GM18508 (cell line): ENCODE measurements at regions not wholly inside any gene's neighbourhood (a gene's known extent, or its start where the extent isn't known, plus 50 kb on each side); places are given as distances from the start of the nearest gene placed in this dataset.
"Not testable (repeated sequence)": the region's sequence is repeated elsewhere in the genome, so short reads cannot be mapped to it uniquely, and the experiment has no call there.

Experiments used
- ATAC-seq: cut with Tn5 transposase; IDR thresholded peaks from one replicate; pipeline ENCODE4 v1.9.1; 2021; ENCODE audit warnings: moderate number of reproducible peaks; ENCODE audit not compliant: insufficient read depth, unreplicated experiment

DNA sequence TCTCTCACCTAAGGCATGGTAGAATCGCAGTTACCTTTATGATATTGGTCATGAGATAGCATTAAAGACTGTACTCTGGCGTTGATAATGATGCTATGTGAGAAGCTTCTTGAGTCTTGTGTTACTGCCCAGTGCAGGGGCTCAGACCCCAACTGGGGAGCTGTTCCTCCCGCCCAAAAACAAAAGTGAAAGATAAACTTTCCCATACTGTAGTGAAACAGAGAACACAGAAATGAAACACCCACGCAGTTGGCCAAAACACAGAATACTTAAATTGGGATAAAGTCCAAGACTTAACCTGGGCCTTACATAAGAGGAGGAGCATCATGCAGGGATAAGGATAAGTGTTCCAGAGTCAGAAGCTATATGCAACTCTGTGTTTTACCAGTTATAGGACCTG lies 130.6 kb downstream of the HHIPL2 start:
- ATAC-seq = no peak

DNA sequence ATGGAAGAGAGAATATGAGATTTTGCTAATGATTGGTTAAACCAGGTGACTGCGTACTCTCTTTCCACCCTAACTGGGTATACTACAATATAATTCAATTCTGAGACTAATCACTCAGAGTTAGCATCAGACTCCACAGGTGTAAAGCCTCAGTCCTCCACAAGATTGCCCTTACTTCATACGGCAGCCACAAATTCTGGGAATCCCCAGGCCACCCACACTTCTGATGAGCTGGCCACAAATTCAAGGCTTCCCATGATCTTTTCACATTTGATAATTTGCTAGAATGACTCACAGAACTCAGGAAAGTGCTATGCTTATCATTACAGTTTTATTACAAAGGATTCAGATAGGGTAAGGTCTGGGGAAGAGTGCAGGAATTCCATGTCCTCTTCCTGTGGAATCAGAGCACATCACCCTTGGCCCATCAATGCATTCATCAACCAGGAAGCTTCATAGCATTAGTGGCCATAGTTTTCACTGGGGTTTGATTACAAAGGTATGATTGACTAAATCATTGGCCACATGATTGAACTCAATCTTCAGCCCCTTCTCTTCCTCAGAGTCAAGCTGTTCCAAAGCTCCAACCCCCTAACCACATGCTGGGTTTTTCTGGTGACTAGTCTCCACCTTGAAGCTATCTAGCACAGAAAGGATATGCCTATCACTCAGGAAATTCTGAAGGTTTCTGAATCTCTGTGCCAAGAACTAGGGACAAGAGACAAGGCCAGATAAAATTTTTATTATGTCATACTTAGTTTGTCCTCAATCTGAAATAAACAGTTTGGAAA lies 131.7 kb downstream of the HHIPL2 start:
- no peak for ATAC-seq

DNA sequence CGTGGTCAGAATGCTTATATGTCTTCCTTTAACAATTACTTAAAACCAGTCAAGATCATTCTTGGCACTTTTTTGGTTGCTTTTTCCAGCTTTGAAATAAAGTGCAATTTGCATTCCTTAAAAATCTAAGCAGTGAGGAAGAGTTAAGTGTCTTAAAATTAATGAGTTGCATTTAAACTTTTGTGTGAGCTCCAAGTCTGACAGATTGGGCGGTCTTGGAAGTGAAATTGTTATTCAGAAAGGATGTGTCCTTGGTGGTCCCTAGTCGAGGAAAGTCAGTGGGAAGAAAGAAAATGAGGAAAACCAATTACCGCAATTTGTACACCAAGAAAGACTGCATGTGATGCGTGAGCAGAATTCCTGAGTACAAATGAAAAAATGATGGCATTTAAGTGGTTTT lies 132.5 kb downstream of the HHIPL2 start:
- ATAC-seq = no peak

DNA sequence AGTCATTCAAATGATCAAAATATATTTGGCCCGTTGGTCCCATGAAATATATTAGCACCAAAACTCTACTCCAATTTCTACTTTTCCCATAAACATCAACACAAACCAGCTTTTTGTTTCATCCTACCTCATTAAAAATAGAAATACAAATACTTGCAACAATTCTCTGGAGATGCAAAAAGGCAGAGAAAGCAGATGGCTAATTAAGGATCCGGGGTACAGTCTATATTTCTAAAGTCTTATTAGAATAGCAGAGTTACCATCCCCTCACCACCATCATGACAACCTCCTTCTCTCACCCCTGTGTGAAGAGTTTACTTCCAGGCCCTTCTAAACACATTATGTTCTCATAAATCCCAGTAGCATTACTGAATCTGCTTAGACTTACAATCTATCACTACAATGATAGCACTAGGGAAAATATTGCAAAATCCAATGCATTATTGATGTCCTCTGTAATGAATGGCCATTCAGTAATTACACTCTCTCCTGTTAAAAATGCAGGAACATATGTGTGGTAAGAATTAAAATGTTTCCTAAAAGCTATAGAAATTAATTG lies 133.8 kb downstream of the HHIPL2 start:
- no peak for ATAC-seq

DNA sequence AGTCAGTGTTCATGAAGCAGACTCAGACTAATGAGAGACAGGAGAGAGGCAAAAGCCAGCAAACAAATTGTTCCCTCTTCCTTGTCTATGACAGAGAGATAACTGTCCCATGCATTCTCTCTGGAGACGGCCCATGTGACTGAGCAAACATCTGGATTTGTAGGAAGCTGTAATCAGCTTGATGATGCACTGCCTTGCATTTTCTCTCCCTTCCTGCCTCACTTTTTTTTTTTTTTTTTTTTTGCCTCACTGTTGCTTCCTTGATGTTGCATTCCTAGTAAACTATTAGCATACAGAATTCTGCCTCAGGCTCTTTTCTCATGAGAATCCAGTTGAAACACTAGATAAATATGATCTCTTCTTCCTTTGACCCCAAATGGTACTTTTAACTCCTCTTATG lies 134.5 kb downstream of the HHIPL2 start:
- no peak for ATAC-seq

DNA sequence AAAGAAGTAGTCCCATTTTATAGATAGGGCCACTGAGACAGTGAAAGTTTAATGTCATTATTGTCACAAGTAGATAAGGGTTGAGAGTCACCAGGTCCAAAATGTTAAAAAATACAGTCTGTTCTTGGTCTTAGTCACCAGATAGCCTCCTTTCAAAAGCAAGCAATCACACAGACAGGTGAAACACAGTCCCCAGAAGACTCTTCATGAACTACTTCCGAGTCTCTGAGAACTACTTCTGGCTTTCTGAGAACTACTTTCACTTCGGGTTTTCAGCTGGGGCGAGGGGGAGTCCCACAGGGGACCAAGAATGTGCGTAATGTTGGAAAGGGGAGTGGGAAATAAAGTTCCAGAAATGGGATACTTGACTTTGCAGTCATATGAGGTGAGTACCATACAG lies 143.2 kb downstream of the HHIPL2 start:
- ATAC-seq = peak; percentile 83

DNA sequence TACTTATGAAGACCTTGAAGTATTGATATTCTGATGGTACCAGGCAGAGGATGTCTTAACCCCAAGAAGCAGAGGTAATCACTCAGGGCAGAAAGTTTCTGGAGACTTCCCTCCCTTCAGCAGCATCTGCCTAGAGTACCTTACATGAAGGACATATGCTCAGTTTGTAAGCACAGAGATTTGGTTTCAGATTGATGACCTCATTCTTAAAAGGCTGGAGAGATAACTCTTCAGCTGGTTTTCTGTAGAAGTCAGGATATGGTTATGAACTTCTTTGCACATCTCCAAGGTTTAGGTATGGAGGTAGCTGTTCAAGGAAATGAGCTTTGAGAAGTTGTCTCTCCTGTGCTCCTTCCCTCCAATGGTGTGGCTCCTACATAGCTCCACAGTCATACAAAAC lies 148.7 kb downstream of the HHIPL2 start:
- ATAC-seq = no peak

DNA sequence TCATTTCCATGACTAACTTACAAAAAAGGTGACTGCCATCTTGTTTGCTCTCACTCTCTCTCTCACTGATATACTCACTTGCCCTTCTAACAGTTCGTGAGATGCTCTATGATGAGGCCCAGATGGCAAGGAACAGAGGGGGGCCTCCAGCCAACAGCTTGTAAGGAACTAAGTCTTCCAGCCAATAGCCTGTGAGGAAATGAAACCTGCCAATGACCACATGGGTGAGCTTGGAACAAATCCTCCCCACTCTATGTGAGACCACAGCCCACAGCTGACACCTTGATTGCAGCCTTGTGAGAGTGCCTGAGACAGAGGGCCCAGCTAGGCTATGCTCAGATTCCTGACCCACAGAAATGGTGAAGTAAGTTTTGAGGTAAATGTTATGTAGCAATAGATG lies 153.7 kb downstream of the HHIPL2 start:
- ATAC-seq = no peak

DNA sequence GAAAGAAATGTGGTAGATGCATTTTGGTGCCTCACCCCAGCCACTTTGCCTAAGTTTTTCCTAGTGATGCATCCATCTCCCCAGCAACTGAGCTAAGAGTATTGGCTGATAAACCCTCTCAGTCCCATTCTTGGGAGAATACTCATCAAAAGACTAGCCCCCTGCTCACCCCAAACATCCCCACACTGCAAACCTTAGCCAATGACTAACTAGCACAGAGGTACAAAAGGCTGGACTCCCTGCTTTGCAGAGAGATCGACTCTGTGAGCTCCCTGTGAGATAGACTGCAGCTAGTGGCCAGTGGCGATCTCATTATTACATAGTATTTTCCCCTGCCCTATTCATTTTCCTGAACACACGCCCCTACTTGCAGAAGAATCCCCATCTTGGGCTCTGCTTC lies 155.3 kb downstream of the HHIPL2 start:
- ATAC-seq = no peak

DNA sequence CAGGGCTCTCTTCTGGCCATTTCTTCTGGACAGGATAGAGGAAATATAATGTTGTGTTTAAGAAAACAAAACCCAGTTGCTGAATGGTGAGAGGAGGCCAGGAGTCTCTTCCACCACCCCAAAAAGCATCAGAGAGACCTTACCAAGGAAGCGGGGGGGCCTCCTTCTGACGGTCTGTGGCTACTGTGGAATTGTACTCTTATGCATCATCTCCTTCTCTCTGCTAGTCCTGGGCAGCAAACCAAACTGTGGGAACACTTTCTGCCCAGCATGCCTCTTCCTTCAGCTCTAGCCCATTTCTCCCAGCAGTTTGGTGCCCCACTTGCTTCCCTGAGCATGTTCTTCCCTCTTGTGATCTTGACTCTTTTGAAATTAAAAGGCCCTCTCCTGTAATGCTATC lies 157.7 kb downstream of the HHIPL2 start:
- ATAC-seq = no peak

DNA sequence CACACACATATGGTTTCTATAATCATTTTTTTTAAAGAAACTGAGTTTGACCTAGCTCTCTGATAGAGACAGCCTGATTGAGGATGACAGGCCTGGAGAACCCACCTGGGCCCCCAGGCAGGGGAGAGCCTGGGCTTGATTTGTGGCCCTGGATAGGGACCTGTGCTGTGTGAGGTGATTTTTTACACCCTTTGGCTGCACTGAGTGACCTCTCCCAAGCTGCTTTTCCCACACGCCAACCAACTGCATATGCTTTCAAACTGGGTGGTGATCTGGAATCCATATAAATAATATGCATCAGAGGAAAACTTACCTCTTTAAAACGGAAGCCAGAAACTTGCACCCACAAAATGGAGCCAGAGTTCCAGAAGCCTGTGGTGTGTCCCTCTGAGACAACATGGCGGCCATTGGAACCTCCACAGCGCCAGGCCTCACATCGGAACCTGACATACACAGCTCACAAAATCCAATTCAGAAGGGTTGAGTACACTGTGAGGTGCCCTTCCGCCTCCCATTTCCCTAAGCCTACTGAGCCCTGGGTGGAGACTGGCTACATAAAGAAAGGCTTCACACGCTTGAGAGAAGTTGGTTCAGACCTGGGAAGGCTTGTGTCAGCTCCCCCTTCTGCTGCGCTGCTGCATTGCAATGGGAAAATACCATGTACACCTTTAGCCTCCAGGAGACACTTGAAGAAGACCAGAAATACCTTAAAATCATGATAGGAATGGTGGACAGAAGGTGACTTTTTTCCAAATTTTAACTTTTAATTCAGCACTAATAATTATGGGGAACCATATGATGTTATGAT lies 160.7 kb downstream of the HHIPL2 start:
- ATAC-seq = no peak

DNA sequence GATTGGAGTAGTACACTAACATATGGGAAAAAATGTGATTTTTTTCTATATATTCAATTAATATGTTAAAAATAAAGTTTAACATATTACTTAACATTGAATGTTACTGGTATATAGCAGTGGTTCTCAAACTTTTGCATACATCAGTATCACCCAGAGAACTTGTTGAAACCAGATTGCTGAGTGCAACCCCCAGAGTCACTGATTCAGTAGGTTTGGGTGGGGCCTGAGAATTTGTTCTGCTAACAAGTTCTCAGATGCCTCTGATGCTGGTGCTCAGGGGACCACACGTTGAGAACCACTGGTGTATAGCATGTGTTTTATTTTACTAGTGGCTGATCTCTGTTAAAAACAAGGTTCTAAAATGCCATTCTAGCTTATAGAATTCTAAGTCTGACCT lies 161.9 kb downstream of the HHIPL2 start:
- no peak for ATAC-seq

DNA sequence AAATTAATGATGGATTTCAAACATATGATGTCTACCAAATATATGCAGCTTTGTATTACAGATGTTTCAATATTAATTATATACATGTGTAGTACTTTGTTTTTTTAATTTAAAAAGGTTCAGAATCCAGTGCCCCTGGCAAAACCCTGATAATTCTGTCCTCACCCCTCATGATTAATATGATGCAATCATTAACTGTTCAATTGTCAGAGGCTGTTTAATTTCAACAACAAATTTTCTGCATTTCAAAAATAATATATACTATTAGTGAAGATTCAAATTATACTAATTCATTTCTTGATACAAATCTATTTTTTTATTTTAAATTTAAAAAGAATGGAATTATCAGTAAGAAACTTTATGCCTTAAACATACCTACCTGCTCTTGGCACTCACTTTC lies 162.6 kb downstream of the HHIPL2 start:
- ATAC-seq = no peak

DNA sequence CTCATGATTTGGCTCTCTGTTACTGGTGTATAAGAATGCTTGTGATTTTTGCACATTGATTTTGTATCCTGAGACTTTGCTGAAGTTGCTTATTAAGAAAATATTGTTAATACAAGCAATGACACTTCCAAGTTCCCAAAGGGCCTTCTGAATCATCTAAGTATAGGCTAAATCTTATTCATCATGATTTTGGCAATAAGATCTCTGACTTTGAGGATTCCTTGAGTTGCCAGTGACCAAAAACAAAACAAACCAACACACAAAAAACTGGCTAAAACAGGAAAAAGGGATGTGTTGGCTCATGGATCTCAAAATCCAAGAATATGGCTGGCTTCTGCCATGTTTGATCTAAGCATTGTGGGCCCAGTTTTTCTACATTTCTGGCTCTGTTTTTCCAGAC lies 163.4 kb downstream of the HHIPL2 start:
- no peak for ATAC-seq

DNA sequence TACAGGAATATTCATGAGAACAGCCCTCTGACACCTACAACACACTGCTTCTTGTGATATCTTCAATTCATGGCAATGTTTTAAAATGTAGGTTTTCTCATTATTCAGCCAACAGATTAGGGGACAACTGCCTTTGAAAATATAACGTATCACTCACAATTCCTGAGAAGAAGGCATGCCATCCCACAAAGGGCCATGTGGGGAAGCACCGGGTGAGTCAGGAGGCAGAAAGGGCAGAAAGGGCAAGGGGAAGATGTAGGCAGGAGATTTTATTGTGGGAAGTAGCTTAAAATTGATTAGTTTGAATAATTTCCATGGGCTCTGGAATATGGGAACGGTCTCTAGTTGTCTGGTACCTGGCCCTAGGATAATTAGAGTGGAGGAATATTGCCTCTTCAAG lies 165.7 kb downstream of the HHIPL2 start:
- no peak for ATAC-seq

DNA sequence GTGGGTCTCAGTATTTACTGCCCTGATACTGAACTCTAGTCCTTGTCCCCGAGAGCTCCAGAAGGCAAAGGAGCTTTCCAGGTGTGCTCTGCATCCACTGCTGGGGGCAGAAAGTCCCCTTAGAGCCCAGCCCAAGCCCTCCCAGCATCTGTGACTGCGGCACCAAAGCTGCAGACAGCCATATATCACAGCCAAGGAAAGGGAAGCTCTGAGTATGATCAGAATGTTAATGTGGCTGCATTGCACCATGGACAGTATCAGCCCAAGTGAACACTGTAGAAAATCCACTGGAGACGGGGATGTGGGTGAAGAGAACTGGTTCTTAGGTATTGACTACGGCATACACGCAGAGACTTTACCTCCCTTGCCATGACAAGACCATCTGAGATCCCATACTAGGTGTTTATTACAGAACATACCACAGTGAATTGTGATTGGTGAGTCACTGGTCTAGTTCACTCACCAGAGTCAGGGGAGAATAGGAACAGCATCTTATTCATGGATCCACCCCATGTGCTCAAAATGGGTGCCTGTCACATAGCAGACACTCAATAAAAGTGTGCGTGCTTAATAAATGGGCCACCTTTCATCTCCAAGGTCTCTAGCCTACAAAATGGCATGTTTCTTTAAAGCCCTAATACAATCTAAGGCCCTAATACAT lies 170.3 kb downstream of the HHIPL2 start:
- no peak for ATAC-seq

DNA sequence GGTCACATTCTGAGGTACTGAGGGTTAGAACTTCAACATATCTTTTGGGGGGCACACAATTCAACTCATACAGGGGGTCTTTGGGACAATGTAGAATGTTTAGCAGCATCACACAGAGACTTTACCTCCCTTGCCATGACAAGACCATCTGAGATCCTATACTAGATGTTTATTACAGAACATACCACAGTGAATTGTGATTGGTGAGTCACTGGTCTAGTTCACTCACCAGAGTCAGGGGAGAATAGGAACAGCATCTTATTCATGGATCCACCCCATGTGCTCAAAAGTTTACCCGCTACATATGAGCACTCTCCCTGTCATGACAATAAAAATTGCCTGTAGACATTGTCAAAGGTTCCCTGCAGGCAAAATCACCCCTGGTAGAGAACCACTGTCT lies 171.1 kb downstream of the HHIPL2 start:
- not testable (repeated sequence) for ATAC-seq

DNA sequence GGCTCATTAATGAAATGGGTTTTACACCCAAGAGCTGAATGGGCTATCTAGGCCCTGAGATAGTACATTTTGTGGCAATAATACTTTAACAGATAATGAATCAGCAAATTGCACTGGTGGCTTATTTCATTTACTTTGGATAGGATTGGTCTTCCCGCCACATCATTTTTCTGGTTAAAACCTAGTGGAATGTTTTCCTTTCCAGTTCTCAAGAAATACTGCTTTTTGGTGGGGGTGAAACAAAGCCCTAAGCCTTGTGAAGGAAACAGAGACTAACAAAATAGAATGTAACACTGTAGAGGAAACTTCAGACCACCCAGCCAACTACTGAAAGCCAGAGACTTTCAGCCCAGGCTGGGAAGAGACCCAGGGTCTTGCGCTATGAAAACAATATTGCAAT lies 172.2 kb downstream of the HHIPL2 start:
- ATAC-seq = no peak

DNA sequence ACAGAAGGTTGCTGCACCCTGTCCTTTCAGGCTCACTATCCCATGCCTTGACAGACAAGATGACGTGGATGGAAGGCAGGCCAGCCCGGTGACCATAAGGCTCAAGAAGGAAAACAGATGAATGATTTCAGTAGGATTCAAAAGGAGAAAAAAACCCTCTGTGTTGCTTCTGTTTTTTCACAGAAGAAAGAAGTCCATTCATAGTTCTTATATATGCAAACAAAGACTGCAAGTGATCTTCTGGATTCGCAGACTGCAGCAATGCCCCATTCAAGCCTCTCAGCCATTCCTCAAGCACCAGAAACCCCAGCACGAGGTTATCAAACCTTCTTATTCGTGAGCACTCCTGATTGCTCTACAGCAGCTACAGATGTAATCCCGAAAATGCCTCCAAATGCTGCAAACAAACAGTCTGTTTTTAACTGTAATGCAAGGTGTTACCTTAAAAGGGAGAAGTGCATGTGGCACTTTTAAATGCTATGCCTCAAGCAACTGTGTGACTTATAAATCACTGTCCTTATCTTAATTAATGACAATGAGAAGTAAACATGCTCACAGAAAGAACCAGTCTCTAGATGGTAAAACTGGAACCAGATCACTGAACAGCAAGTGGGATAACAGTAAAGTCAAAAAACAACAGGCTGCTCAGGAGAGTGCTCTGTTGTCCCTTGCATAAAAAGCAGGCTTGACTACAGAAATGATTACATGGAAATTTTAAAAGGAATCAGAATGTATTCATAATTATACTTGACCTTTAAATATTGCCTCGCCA lies 173.9 kb downstream of the HHIPL2 start:
- ATAC-seq = no peak

DNA sequence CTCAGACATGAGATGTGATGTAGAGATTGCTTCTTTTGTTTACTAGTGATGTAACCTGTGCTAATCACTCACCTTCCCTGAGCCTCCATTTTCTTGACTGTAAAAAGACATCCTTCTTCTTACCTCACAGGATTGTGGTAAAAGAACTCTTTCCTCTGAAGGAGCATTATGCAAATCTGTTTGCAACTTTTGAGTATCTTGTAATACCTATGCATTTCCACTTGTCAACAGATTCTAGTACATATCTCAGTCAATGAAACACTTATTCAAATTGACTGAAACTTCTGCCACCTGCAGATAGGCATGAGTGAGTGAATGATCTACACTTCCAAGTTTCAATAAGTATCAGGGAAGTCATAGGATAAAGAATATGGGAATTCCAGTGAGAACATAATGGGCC lies 174.7 kb downstream of the HHIPL2 start:
- ATAC-seq = peak; percentile 53
